ENCODE measurements at regions not wholly inside any gene's neighbourhood (a gene's known extent, or its start where the extent isn't known, plus 50 kb on each side); places are given as distances from the start of the nearest gene placed in this dataset.

GRCh38 chr9:82382887-82383616 lies 394.5 kb downstream of the SPATA31D1 start:
- no peaks in the 10 kb centered on the region for H4K20me1 ChIP-seq (ENCODE audit: insufficient read depth)
- no peak overlapping the region for H3K27ac ChIP-seq (ENCODE audit: low read length)
- H3K79me2 ChIP-seq (replicated peaks; ENCODE audit: insufficient read depth, low read length), result no peaks in the 10 kb centered on the region
- TF ChIP-seq CTCF (IDR thresholded peaks at IDR 0.05; ENCODE audit: poor library complexity, severe bottlenecking), result no peak
- no peaks in the 10 kb centered on the region for H3K9me2 ChIP-seq (ENCODE audit: insufficient read depth, low read length)
- no peaks in the 10 kb centered on the region for H3K9me3 ChIP-seq (ENCODE audit: low read length)
- no peak overlapping the region for H3K4me2 ChIP-seq (ENCODE audit: low read length)
- no peak overlapping the region for H3K9ac ChIP-seq (ENCODE audit: low read length)
- no peak overlapping the region for H3K4me3 ChIP-seq (ENCODE audit: low read length)
- H2AFZ ChIP-seq (ENCODE audit: low read depth, low read length), result no peak overlapping the region
- no peaks in the 10 kb centered on the region for H3K27me3 ChIP-seq (ENCODE audit: insufficient read depth, low read depth, low read length)
- H3K36me3 ChIP-seq (ENCODE audit: insufficient read depth, low read length), result no peaks in the 10 kb centered on the region
- H3F3A ChIP-seq (ENCODE audit: insufficient read depth, low read length, poor library complexity, severe bottlenecking), result no peaks in the 10 kb centered on the region

GRCh38 chr9:82385633-82386032 lies 397.1 kb downstream of the SPATA31D1 start:
- Histone ChIP-seq H3K27ac (ENCODE audit: low read length) (no peak overlapping the region), H3K4me2 (ENCODE audit: low read length) (no peak overlapping the region), H2AFZ (ENCODE audit: low read depth, low read length) (no peak overlapping the region), H4K20me1 (ENCODE audit: insufficient read depth) (no peaks in the 10 kb centered on the region), H3F3A (ENCODE audit: insufficient read depth, low read length, poor library complexity, severe bottlenecking) (no peaks in the 10 kb centered on the region), H3K79me2 (replicated peaks; ENCODE audit: insufficient read depth, low read length) (no peaks in the 10 kb centered on the region), H3K9me3 (ENCODE audit: low read length) (no peaks in the 10 kb centered on the region), H3K27me3 (ENCODE audit: insufficient read depth, low read depth, low read length) (no peaks in the 10 kb centered on the region), H3K9me2 (ENCODE audit: insufficient read depth, low read length) (no peaks in the 10 kb centered on the region), H3K36me3 (ENCODE audit: insufficient read depth, low read length) (no peaks in the 10 kb centered on the region), H3K9ac (ENCODE audit: low read length) (no peak overlapping the region), H3K4me3 (ENCODE audit: low read length) (no peak overlapping the region)
- TF ChIP-seq CTCF (IDR thresholded peaks at IDR 0.05; ENCODE audit: poor library complexity, severe bottlenecking), result no peak
- no peak for TF ChIP-seq POLR2AphosphoS5 (IDR thresholded peaks at IDR 0.05)
- TF ChIP-seq SMC3 (conservative IDR thresholded peaks at IDR 0.05; ENCODE audit: poor library complexity), result no peak
- TF ChIP-seq MXI1 (conservative IDR thresholded peaks at IDR 0.05; ENCODE audit: poor library complexity, severe bottlenecking), result no peak
- no peak for TF ChIP-seq EZH2 (IDR thresholded peaks at IDR 0.05; ENCODE audit: borderline replicate concordance, insufficient read depth, low read length, poor library complexity, severe bottlenecking)
- TF ChIP-seq EP300 (conservative IDR thresholded peaks at IDR 0.05; ENCODE audit: poor library complexity, severe bottlenecking), result no peak
- TF ChIP-seq REST (IDR thresholded peaks at IDR 0.05; ENCODE audit: borderline replicate concordance), result no peak
- TF ChIP-seq TAF1 (IDR thresholded peaks at IDR 0.05; ENCODE audit: low read depth), result no peak
- TF ChIP-seq RAD21 (conservative IDR thresholded peaks at IDR 0.05), result no peak
